Endothelial cell of umbilical vein (primary cell): ENCODE measurements at regions not wholly inside any gene's neighbourhood (a gene's known extent, or its start where the extent isn't known, plus 50 kb on each side); places are given as distances from the start of the nearest gene placed in this dataset.

Experiments
- EZH2 ChIP-seq: IDR thresholded peaks from 2 replicates; pipeline ENCODE4 v1.6.1; 2012; ENCODE audit warnings: borderline replicate concordance, low read depth, mild to moderate bottlenecking, moderate library complexity, low read length, inconsistent platforms; ENCODE audit not compliant: severe bottlenecking
- FOS ChIP-seq: IDR thresholded peaks from 2 replicates; pipeline ENCODE4 v1.6.1; 2011; ENCODE audit warnings: mild to moderate bottlenecking, low read length, moderate library complexity, borderline replicate concordance; ENCODE audit not compliant: insufficient read depth
- GATA2 ChIP-seq: IDR thresholded peaks from 2 replicates; pipeline ENCODE4 v1.7.0; 2011; ENCODE audit warnings: low read depth, mild to moderate bottlenecking, moderate library complexity, mixed read lengths, low read length; ENCODE audit not compliant: insufficient read length, insufficient read depth
- JUN ChIP-seq: IDR thresholded peaks from 2 replicates; pipeline ENCODE4 v1.6.1; 2011; ENCODE audit warnings: borderline replicate concordance, low read depth; ENCODE audit not compliant: insufficient read length, insufficient read depth
- MYC ChIP-seq: IDR thresholded peaks from one replicate; pipeline ENCODE4 v1.6.1; 2011; ENCODE audit warnings: mild to moderate bottlenecking, low read depth, low read length
- POLR2A ChIP-seq: IDR thresholded peaks from 2 replicates; pipeline ENCODE4 v1.6.1; 2012; ENCODE audit warnings: low read depth, mild to moderate bottlenecking, control low read depth, low read length
- POLR2AphosphoS5 ChIP-seq: IDR thresholded peaks from 2 replicates; pipeline ENCODE4 v1.6.1; 2012; ENCODE audit warnings: low read depth, mild to moderate bottlenecking, control low read depth, low read length, moderate library complexity; ENCODE audit not compliant: insufficient read depth
- TF ChIP-seq, protein P1 (sequence below): IDR thresholded peaks from 2 replicates; pipeline ENCODE4 v1.6.1; 2011; ENCODE audit not compliant: insufficient read depth, insufficient read length
- TF ChIP-seq, protein P2 (sequence below), 2 donors: IDR thresholded peaks; 1 replicate in 1 of 2; 2 replicates in 1 of 2; pipeline ENCODE4 v1.5.1; 2011; ENCODE audit warnings: low read length in 2 of 2, mild to moderate bottlenecking in 2 of 2, moderate library complexity in 2 of 2, control low read depth in 1 of 2, inconsistent platforms in 1 of 2, low read depth in 1 of 2; ENCODE audit not compliant: insufficient read depth in 1 of 2; ENCODE audit errors: extremely low read depth in 1 of 2

DNA sequence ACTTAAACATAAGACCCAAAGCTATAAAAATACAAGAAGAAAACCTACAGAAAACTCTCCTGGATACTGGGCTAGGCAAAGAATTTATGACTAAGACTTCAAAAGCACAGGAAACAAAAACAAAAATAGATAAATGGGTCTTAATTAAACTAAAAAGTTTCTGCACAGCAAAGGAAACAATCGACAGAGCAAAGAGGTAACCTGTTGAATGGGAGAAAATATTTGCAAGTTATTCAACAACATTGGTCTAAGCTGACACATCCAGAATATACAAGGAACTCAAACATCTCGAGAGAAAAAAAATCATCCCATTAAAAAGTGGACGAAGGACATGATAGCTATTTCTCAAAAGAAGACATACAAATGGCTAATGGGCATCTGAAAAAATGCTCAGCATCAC lies 72.3 kb upstream of the RBBP8 start:
- TF ChIP-seq, protein P1, sequence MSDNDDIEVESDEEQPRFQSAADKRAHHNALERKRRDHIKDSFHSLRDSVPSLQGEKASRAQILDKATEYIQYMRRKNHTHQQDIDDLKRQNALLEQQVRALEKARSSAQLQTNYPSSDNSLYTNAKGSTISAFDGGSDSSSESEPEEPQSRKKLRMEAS: no peak
- no peak for TF ChIP-seq POLR2A
- TF ChIP-seq, protein P2, sequence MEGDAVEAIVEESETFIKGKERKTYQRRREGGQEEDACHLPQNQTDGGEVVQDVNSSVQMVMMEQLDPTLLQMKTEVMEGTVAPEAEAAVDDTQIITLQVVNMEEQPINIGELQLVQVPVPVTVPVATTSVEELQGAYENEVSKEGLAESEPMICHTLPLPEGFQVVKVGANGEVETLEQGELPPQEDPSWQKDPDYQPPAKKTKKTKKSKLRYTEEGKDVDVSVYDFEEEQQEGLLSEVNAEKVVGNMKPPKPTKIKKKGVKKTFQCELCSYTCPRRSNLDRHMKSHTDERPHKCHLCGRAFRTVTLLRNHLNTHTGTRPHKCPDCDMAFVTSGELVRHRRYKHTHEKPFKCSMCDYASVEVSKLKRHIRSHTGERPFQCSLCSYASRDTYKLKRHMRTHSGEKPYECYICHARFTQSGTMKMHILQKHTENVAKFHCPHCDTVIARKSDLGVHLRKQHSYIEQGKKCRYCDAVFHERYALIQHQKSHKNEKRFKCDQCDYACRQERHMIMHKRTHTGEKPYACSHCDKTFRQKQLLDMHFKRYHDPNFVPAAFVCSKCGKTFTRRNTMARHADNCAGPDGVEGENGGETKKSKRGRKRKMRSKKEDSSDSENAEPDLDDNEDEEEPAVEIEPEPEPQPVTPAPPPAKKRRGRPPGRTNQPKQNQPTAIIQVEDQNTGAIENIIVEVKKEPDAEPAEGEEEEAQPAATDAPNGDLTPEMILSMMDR (IDR thresholded peaks at IDR 0.05; ENCODE audit: extremely low read depth in 1 of 2, insufficient read depth in 1 of 2, low read depth in 1 of 2, low read length in 2 of 2): no peak
- TF ChIP-seq POLR2AphosphoS5: no peak
- no peak for TF ChIP-seq EZH2
- TF ChIP-seq JUN: no peak
- no peak for TF ChIP-seq MYC
- no peak for TF ChIP-seq FOS
- TF ChIP-seq GATA2: no peak
